ENCODE measurements at regions not wholly inside any gene's neighbourhood (a gene's known extent, or its start where the extent isn't known, plus 50 kb on each side); places are given as distances from the start of the nearest gene placed in this dataset.

DNA sequence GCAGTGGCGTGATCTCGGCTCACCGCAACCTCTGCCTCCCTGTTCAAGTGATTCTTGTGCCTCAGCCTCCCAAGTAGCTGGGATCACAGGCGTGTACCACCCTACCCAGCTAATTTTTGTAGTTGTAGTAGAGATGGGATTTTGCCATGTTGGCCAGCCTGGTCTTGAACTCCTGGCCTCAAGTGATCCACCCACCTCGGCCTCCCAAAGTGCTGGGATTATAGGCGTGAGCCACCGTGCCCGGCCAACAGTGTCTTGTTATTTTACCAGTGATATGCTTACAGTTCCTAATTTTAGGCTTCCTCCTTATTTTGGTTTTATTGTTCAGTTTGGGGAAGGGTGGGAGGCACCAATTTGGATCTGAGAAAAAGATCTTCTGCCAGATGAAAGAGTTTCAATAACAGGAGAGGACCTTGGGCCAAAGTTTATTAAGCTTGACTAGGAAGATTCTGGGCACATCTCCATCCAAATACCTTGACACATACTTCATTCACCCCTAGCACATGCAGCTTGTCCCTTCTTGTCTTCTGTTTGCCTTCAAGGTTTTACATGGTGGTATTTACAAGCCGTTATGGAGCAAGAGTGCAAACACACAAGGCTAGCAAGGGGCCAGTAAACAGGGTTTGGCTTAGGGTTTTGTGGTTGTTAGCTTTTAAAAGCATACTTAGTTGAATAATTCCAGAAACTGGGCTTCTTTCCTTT lies 168.1 kb upstream of the DMRT1 start:
- H3K36me3 ChIP-seq (replicated peaks in 1 of 2; ENCODE audit: control insufficient read depth in 1 of 2, insufficient read depth in 2 of 2, low read length in 1 of 2) = no peaks in the 10 kb centered on the region
- no peaks in the 10 kb centered on the region for H3K9me2 ChIP-seq
- no peak overlapping the region for H3K4me2 ChIP-seq
- no peak overlapping the region for H3K27ac ChIP-seq (ENCODE audit: low read depth in 2 of 2, low read length in 1 of 2)
- H3F3A ChIP-seq (replicated peaks; ENCODE audit: insufficient read depth) = no peaks in the 10 kb centered on the region
- no peaks in the 10 kb centered on the region for H3K79me2 ChIP-seq (ENCODE audit: insufficient read depth)
- ChIA-PET POLR2A (no interaction called here), CTCF (no interaction called here)
- no peak overlapping the region for H3K9ac ChIP-seq
- H3K9me3 ChIP-seq = 0 out of 2 replicates have a peak, but pooled peaks cover 6% of the 10 kb centered on the region
- H2AFZ ChIP-seq (ENCODE audit: low read depth) = no peak overlapping the region
- DNase-seq = no peak
- TF ChIP-seq, protein P1, sequence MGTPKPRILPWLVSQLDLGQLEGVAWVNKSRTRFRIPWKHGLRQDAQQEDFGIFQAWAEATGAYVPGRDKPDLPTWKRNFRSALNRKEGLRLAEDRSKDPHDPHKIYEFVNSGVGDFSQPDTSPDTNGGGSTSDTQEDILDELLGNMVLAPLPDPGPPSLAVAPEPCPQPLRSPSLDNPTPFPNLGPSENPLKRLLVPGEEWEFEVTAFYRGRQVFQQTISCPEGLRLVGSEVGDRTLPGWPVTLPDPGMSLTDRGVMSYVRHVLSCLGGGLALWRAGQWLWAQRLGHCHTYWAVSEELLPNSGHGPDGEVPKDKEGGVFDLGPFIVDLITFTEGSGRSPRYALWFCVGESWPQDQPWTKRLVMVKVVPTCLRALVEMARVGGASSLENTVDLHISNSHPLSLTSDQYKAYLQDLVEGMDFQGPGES (IDR thresholded peaks at IDR 0.05; ENCODE audit: low read depth, low read length) = no peak
- TF ChIP-seq POLR2AphosphoS5 (IDR thresholded peaks at IDR 0.05; ENCODE audit: low read depth, low read length) = no peak
- no peak for TF ChIP-seq YY1 (IDR thresholded peaks at IDR 0.05; ENCODE audit: low read depth)
- no peak for TF ChIP-seq CHD2 (IDR thresholded peaks at IDR 0.05; ENCODE audit: low read length, partially characterized antibody)
- TF ChIP-seq EP300 (IDR thresholded peaks at IDR 0.05; ENCODE audit: borderline replicate concordance in 1 of 2, low read depth in 1 of 2, low read length in 1 of 2) = no peak
- TF ChIP-seq, protein P2, sequence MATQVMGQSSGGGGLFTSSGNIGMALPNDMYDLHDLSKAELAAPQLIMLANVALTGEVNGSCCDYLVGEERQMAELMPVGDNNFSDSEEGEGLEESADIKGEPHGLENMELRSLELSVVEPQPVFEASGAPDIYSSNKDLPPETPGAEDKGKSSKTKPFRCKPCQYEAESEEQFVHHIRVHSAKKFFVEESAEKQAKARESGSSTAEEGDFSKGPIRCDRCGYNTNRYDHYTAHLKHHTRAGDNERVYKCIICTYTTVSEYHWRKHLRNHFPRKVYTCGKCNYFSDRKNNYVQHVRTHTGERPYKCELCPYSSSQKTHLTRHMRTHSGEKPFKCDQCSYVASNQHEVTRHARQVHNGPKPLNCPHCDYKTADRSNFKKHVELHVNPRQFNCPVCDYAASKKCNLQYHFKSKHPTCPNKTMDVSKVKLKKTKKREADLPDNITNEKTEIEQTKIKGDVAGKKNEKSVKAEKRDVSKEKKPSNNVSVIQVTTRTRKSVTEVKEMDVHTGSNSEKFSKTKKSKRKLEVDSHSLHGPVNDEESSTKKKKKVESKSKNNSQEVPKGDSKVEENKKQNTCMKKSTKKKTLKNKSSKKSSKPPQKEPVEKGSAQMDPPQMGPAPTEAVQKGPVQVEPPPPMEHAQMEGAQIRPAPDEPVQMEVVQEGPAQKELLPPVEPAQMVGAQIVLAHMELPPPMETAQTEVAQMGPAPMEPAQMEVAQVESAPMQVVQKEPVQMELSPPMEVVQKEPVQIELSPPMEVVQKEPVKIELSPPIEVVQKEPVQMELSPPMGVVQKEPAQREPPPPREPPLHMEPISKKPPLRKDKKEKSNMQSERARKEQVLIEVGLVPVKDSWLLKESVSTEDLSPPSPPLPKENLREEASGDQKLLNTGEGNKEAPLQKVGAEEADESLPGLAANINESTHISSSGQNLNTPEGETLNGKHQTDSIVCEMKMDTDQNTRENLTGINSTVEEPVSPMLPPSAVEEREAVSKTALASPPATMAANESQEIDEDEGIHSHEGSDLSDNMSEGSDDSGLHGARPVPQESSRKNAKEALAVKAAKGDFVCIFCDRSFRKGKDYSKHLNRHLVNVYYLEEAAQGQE (IDR thresholded peaks at IDR 0.05; ENCODE audit: low read depth, low read length) = no peak
- TF ChIP-seq RXRA (IDR thresholded peaks at IDR 0.05; ENCODE audit: borderline replicate concordance, low read depth) = no peak
- no peak for TF ChIP-seq EZH2phosphoT487 (IDR thresholded peaks at IDR 0.05; ENCODE audit: borderline replicate concordance, low read depth)
- no peak for TF ChIP-seq SMC3 (IDR thresholded peaks at IDR 0.05; ENCODE audit: low read depth, low read length)
- TF ChIP-seq, protein P3, sequence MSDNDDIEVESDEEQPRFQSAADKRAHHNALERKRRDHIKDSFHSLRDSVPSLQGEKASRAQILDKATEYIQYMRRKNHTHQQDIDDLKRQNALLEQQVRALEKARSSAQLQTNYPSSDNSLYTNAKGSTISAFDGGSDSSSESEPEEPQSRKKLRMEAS (IDR thresholded peaks at IDR 0.05; ENCODE audit: low read depth) = no peak
- TF ChIP-seq, protein P4, sequence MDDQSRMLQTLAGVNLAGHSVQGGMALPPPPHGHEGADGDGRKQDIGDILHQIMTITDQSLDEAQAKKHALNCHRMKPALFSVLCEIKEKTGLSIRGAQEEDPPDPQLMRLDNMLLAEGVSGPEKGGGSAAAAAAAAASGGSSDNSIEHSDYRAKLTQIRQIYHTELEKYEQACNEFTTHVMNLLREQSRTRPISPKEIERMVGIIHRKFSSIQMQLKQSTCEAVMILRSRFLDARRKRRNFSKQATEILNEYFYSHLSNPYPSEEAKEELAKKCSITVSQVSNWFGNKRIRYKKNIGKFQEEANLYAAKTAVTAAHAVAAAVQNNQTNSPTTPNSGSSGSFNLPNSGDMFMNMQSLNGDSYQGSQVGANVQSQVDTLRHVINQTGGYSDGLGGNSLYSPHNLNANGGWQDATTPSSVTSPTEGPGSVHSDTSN (IDR thresholded peaks at IDR 0.05) = no peak
- H3K4me3 ChIP-seq (ENCODE audit: low read depth in 2 of 2, low read length in 1 of 2) = no peak overlapping the region
- H4K20me1 ChIP-seq (ENCODE audit: insufficient read depth) = no peaks in the 10 kb centered on the region
- WGBS (ENCODE audit: low lambda C conversion rate) = 16% methylated on average over 9 of the region's 9 CpGs
- H3K4me1 ChIP-seq (ENCODE audit: control insufficient read depth in 1 of 2, insufficient read depth in 2 of 2, low read depth in 1 of 2, low read length in 1 of 2) = no peaks in the 10 kb centered on the region
- H3K27me3 ChIP-seq (ENCODE audit: insufficient read depth) = peaks cover 50% of the 10 kb centered on the region; the same call in 1 of the 2 replicates

Data from SK-N-SH (cell line).